ENCODE measurements at regions not wholly inside any gene's neighbourhood (a gene's known extent, or its start where the extent isn't known, plus 50 kb on each side); places are given as distances from the start of the nearest gene placed in this dataset.

GRCh38 chr2:64787019-64787365 is 133.3 kb upstream of the SERTAD2 start:
- no peak for DNase-seq (ENCODE audit: extremely low read depth, low read depth)
- TF ChIP-seq, protein P1, sequence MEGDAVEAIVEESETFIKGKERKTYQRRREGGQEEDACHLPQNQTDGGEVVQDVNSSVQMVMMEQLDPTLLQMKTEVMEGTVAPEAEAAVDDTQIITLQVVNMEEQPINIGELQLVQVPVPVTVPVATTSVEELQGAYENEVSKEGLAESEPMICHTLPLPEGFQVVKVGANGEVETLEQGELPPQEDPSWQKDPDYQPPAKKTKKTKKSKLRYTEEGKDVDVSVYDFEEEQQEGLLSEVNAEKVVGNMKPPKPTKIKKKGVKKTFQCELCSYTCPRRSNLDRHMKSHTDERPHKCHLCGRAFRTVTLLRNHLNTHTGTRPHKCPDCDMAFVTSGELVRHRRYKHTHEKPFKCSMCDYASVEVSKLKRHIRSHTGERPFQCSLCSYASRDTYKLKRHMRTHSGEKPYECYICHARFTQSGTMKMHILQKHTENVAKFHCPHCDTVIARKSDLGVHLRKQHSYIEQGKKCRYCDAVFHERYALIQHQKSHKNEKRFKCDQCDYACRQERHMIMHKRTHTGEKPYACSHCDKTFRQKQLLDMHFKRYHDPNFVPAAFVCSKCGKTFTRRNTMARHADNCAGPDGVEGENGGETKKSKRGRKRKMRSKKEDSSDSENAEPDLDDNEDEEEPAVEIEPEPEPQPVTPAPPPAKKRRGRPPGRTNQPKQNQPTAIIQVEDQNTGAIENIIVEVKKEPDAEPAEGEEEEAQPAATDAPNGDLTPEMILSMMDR (IDR thresholded peaks at IDR 0.05; ENCODE audit: low read depth, low read length), result no peak

DNA sequence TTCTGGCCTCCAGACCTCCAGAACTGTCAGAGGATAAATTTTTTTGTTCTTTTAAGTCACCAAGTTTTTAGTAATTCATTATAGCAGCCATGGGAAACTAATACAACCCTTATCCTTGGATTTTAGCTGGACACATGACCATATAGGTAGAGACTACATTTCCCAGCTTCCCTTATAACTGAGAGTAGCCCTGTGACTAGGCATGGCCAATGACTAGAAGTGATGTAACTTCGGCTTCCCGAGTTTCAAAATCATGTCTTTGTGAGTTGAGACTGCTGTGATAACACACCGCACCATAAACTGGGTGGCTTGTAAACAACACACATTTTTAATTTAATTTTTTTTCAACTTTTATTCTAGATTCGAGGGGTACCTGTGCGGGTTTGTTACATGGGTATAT is 134.0 kb upstream of the SERTAD2 start:
- no peak for DNase-seq (ENCODE audit: extremely low read depth, low read depth)
- TF ChIP-seq, protein P1 (IDR thresholded peaks at IDR 0.05; ENCODE audit: low read depth, low read length), result no peak

GRCh38 chr2:64789466-64790320 is 136.0 kb upstream of the SERTAD2 start:
- no peak for DNase-seq (ENCODE audit: extremely low read depth, low read depth)
- TF ChIP-seq, protein P1 (IDR thresholded peaks at IDR 0.05; ENCODE audit: low read depth, low read length), result no peak

- no peak for DNase-seq (ENCODE audit: extremely low read depth, low read depth)
- TF ChIP-seq, protein P1 (IDR thresholded peaks at IDR 0.05; ENCODE audit: low read depth, low read length), result no peak
Observed at GRCh38 chr2:64792300-64792699, 138.6 kb upstream of the SERTAD2 start.

- DNase-seq (ENCODE audit: extremely low read depth, low read depth), result no peak
- TF ChIP-seq, protein P1 (IDR thresholded peaks at IDR 0.05; ENCODE audit: low read depth, low read length), result no peak
Observed at GRCh38 chr2:64792995-64793639, 139.4 kb upstream of the SERTAD2 start.

DNA sequence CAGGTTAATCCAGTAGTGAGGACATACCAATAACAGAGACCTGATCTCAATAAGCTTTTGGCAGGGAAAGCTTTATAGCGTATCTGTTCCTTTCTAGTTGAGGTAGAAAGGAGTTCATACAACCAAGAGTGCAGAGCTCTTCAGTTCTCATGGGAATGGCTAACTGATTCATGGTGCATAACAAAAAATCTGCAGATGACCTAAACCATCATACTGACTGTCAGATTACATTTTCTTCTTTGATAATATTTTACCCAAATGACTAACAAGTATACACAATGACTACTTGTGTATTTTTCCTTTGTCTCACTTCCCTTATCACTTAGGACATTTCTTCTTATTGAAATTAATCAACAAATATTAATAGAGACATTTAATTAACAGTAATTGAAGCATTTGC is 140.0 kb upstream of the SERTAD2 start:
- DNase-seq (ENCODE audit: extremely low read depth, low read depth), result no peak

More for the DNA sequence above, 140.0 kb upstream of the SERTAD2 start:
- TF ChIP-seq, protein P1 (IDR thresholded peaks at IDR 0.05; ENCODE audit: low read depth, low read length), result no peak

Data from AG09319 (cell line).